ENCODE measurements at regions not wholly inside any gene's neighbourhood (a gene's known extent, or its start where the extent isn't known, plus 50 kb on each side); places are given as distances from the start of the nearest gene placed in this dataset.
A peak's percentile ranks its signal among the peaks of the same experiment; 100 is the strongest.

DNA sequence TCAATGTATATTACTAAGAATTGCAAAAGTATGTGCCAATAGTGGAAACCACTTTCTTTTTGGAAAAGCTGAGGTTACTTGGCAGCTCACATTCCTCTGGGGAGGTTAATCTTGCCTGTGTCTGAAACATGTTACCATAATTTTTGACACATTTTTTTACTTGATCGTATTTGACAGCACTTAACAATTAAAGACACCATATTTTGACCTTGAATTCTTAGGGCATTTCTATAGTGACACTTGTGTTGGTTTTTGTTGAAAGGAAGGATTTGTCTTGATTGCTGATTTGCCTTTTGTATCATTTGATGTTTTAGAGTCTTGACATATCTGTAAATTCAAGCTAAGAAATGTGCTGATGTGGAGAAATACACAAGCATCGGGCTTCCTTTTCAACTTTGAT, 2135.5 kb downstream of the PCDH7 start:
- in situ Hi-C loops (cut with HindIII; ENCODE audit: low sequenced_read_pairs) = no loop called here
- TF ChIP-seq, protein P1, sequence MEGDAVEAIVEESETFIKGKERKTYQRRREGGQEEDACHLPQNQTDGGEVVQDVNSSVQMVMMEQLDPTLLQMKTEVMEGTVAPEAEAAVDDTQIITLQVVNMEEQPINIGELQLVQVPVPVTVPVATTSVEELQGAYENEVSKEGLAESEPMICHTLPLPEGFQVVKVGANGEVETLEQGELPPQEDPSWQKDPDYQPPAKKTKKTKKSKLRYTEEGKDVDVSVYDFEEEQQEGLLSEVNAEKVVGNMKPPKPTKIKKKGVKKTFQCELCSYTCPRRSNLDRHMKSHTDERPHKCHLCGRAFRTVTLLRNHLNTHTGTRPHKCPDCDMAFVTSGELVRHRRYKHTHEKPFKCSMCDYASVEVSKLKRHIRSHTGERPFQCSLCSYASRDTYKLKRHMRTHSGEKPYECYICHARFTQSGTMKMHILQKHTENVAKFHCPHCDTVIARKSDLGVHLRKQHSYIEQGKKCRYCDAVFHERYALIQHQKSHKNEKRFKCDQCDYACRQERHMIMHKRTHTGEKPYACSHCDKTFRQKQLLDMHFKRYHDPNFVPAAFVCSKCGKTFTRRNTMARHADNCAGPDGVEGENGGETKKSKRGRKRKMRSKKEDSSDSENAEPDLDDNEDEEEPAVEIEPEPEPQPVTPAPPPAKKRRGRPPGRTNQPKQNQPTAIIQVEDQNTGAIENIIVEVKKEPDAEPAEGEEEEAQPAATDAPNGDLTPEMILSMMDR (IDR thresholded peaks at IDR 0.05; ENCODE audit: low read depth, low read length) = no peak

DNA sequence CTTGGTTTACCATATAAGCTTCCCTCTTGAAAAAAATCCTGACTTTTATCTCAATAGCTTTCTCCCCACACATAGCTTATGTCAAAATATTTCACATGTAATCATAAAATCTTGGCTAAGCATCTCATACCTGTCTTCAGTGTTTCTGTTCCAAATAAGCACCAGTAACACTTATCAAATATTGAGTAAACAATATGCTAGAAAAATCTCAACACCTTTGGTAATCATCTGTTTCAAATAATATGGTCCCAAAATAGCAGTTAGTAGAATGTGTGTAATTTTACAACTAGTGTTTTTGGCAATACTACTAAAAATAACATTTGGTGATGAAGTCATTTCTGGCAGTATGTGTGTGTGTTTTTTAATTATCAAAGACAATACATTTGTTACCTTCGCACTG, 2138.2 kb downstream of the PCDH7 start:
- in situ Hi-C loops (cut with HindIII; ENCODE audit: low sequenced_read_pairs) = no loop called here

More for the DNA sequence above, 2135.5 kb downstream of the PCDH7 start:
- no peak for DNase-seq (ENCODE audit: low read depth, low spot score)
- H3K4me3 ChIP-seq (ENCODE audit: low read depth, low read length) = no peak overlapping the region

DNA sequence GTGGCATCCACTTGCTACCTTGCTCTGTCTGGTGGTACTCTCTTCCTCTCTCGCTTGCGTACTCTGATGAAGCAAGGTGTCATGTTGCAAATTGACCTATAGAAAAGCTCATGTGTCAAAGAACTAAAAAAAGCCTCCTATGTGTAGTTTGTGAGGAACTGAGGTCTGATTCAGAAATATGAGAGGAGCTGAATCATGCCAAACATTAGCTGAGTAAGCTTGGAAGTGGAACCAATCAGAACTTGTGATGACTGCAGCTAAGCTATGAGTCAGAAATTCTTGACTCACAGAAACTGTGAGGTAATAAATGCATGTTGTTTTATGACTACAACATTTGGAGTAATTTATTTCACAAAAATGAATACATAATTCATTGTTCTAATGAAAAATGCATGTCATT, 2138.8 kb downstream of the PCDH7 start:
- DNase-seq (ENCODE audit: low read depth, low spot score) = peak; percentile 86
- H3K4me3 ChIP-seq (ENCODE audit: low read depth, low read length) = no peak overlapping the region
- TF ChIP-seq, protein P1 (IDR thresholded peaks at IDR 0.05; ENCODE audit: low read depth, low read length) = no peak
- in situ Hi-C loops (cut with HindIII; ENCODE audit: low sequenced_read_pairs) = no loop called here

More for the DNA sequence above, 2138.2 kb downstream of the PCDH7 start:
- TF ChIP-seq, protein P1 (IDR thresholded peaks at IDR 0.05; ENCODE audit: low read depth, low read length) = no peak
- peak; percentile 6 for DNase-seq (ENCODE audit: low read depth, low spot score)
- no peak overlapping the region for H3K4me3 ChIP-seq (ENCODE audit: low read depth, low read length)

DNA sequence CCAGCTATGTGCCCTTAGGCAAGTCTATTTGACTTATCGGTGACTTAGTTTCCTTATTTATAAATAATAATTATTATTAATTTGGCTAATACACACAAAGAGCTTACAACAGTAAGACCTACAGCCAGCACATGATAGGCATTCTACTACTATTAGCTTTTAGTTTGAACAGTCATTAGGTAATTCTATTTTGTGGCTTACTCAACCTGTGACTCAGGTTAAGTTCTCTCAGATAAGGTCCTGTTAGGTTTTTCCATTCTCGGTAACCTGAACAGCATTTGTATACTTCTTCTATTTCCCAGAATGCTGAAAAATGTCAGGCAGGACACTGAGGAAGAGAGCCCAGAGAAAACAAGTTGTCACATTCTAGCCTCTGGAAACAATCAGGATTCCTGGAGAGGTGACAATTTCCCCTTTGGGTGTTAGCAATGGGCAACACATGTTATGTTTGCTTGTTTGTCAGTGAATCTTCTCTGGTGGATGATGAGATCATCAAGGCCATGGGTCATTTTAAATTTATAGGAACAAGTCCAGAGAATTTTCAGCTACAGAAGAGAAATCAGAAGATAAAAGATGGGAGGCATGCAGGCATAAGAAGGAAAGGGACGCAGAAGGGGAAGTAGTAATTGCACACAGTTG, 2144.7 kb downstream of the PCDH7 start:
- H3K4me3 ChIP-seq (ENCODE audit: low read depth, low read length) = no peak overlapping the region
- in situ Hi-C loops (cut with HindIII; ENCODE audit: low sequenced_read_pairs) = no loop called here
- no peak for DNase-seq (ENCODE audit: low read depth, low spot score)
- TF ChIP-seq, protein P1 (IDR thresholded peaks at IDR 0.05; ENCODE audit: low read depth, low read length) = no peak

DNA sequence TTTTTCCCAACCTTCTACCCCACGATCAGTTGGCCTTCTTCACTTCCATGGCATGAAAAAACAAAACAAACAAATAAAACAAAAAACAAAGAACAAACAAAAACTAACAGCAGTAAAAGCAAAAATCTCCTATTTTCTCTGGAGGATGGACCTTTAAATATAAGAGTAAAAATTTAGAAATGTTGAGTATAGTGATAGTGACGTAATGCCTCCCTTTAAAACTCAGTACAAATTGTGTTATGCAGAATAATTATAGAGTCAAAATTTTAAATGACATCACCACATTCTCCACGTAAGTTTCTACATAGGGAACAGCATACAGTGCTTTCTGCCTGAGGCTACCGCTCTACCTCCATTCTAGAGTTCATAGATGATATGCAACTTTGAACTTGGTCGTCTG, 2156.4 kb downstream of the PCDH7 start:
- no peak overlapping the region for H3K4me3 ChIP-seq (ENCODE audit: low read depth, low read length)

DNA sequence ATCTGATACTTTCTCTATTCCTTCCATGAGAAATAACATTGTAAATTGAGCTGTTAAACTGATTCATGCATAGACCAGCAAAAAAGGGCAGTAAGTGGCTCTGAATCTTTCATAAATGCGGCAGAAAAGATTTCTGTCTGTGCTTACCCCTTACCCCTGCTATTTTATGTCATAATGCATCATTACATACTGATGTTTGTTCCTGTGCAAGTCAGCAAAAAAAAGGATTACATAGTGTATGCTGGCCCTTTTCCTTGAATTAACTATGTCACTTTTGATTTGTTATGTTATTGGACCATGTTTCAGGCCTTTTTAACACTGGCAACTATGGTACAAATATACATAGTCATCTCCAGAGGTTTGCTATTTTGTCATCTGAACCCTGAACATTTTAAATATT, 2159.7 kb downstream of the PCDH7 start:
- no peak for DNase-seq (ENCODE audit: low read depth, low spot score)
- H3K4me3 ChIP-seq (ENCODE audit: low read depth, low read length) = no peak overlapping the region
- in situ Hi-C loops (cut with HindIII; ENCODE audit: low sequenced_read_pairs) = no loop called here
- TF ChIP-seq, protein P1 (IDR thresholded peaks at IDR 0.05; ENCODE audit: low read depth, low read length) = no peak

More for the DNA sequence above, 2156.4 kb downstream of the PCDH7 start:
- DNase-seq (ENCODE audit: low read depth, low spot score) = no peak
- in situ Hi-C loops (cut with HindIII; ENCODE audit: low sequenced_read_pairs) = no loop called here
- TF ChIP-seq, protein P1 (IDR thresholded peaks at IDR 0.05; ENCODE audit: low read depth, low read length) = no peak

Measured in astrocyte of the spinal cord (primary cell).